IPS DF 6.9 (cell line): ENCODE measurements at regions not wholly inside any gene's neighbourhood (a gene's known extent, or its start where the extent isn't known, plus 50 kb on each side); places are given as distances from the start of the nearest gene placed in this dataset.

Source experiments
- DNase-seq: peaks from one replicate; pipeline ENCODE4 v3.0.0-alpha.2; 2013; ENCODE audit warnings: low read depth, low spot score
- H3K27ac ChIP-seq: one replicate; pipeline ENCODE4 v1.5.1; 2013; ENCODE audit warnings: low read length, control low read depth
- H3K27me3 ChIP-seq: 2 replicates; pipeline ENCODE4 v1.6.1; 2013; ENCODE audit warnings: mild to moderate bottlenecking, low read length; ENCODE audit not compliant: control insufficient read depth, insufficient read depth
- H3K36me3 ChIP-seq: 2 replicates; pipeline ENCODE4 v1.6.1; 2013; ENCODE audit warnings: low read length; ENCODE audit not compliant: control insufficient read depth, insufficient read depth
- H3K4me1 ChIP-seq: 2 replicates; pipeline ENCODE4 v1.6.1; 2013; ENCODE audit warnings: low read length; ENCODE audit not compliant: control insufficient read depth, insufficient read depth
- H3K4me3 ChIP-seq: 2 replicates; pipeline ENCODE4 v1.5.1; 2013; ENCODE audit warnings: mild to moderate bottlenecking, low read length
- H3K9me3 ChIP-seq: 2 replicates; pipeline ENCODE4 v1.6.1; 2013; ENCODE audit warnings: low read length, inconsistent platforms; ENCODE audit not compliant: control insufficient read depth, insufficient read depth
- WGBS: extraction: QIAGEN DNeasy Blood & Tissue Kit; methylation state at CpG from one replicate; pipeline ENCODE4 v1.1.7; 2013; ENCODE audit warnings: mixed read lengths, missing lambda C conversion rate; ENCODE audit not compliant: insufficient read length, insufficient coverage; 5-methylcytosine and 5-hydroxymethylcytosine counted together

DNA sequence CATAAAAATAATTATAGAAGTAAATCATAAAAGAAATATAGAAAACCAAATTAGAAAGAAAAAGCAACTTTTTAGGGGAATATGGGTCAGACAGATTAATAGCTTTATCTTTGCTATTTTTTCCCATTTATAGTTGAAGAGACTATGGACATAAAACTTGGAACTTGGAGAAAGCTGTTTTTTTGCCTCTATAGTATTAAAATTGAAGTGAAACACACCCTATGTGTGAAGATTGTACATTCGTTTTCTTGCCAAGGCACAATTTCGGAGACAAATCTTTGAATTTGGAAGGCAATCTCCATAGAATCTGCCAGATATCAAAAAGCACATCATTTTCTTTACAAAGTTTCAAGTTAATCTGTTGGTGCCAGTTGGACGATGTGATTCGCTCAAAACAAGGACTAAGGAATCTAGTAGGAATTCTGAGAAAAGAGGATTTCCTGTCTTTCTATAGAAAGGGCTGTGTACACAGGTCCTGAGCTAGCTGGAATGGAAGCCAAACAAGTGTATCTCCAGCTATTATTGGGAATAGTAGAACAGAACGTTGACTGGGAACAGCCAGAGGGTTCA is 156.3 kb downstream of the SLC7A11 start:
- no peaks in the 10 kb centered on the region for H3K9me3 ChIP-seq
- H3K27me3 ChIP-seq, result no peaks in the 10 kb centered on the region
- no peak overlapping the region for H3K4me3 ChIP-seq
- no peaks in the 10 kb centered on the region for H3K36me3 ChIP-seq
- DNase-seq, result no peak
- H3K27ac ChIP-seq, result no peak overlapping the region
- WGBS, result no CpG with 5 or more reads among the region's 5 CpGs
- no peaks in the 10 kb centered on the region for H3K4me1 ChIP-seq

DNA sequence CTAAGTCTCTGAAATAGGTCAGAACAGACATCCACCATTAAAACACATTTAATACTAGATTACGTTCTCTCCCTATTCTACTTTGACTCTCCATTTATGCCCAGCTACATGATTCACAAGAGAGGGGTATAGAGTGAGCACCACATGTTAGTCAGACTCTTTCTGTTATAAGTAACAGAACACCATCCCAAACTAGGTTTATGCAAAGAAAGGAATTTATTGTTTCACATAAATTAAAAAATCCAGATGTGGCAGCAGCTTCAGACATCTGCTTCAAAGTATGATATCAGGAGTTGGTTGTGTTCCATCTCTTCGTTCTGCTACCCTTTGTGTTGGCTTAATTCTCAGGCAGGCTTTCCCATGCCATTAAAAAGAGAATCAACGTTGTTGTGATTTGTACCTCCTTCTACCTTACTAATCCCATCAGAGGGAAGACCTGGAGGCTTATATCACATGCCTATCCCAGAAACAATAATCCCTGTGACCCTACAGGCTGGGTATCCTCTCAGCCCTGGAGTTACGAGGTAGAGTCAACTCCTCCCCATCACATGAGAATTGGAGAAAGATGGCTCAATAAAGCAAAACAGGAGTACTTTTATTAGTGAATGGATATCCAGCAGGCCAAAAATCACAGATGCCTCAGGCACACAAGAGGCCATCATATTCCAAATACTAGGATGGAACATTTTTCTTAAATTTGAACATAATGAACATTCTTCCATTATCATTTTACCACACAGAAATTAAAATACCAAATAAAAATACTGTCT is 163.2 kb downstream of the SLC7A11 start:
- H3K4me1 ChIP-seq, result no peaks in the 10 kb centered on the region
- no peaks in the 10 kb centered on the region for H3K9me3 ChIP-seq
- no peaks in the 10 kb centered on the region for H3K36me3 ChIP-seq
- no peaks in the 10 kb centered on the region for H3K27me3 ChIP-seq
- no peak overlapping the region for H3K27ac ChIP-seq
- WGBS, result no CpG with 5 or more reads among the region's 4 CpGs
- no peak for DNase-seq
- no peak overlapping the region for H3K4me3 ChIP-seq

DNA sequence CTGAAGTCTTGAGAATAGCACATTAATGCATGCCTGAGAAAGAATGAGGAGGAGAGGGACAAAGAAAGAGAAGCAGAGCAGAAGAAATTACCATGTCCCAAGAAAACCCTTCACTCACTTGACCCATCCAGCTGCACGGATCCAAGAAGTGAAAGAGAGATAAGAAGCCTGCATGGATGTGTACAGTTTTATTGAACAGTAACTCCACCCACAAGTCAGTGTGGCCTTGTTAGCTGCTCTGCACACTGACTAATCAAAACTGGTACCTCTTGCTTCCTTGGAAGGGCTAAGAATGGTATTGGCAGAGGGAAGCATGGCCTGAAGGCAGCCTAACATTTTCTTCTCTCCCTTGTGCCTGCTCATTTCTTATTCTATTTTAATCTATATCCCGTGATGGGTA is 163.9 kb downstream of the SLC7A11 start:
- WGBS, result no CpG with 5 or more reads among the region's 2 CpGs
- Histone ChIP-seq H3K36me3 (no peaks in the 10 kb centered on the region), H3K9me3 (no peaks in the 10 kb centered on the region), H3K4me3 (no peak overlapping the region), H3K4me1 (no peaks in the 10 kb centered on the region), H3K27me3 (no peaks in the 10 kb centered on the region), H3K27ac (no peak overlapping the region)
- DNase-seq, result no peak

DNA sequence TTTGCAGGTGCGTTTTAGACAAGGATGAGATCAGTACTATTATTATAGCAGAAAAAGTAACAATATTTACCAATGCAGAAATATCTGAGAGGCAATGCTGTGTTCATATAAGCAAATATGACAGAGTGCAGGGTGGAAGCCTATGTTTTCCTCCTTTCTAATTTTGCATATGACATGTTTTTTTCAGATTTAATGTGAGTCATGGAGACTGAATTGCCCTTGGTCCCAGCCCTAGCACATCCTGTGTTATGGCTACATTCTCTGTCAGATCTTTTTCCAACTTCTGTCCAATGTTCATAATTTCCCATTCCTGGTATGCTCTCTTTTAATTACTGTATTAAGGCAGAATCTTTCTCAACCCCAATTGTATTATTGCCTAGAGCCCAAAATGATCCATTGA is 165.6 kb downstream of the SLC7A11 start:
- DNase-seq, result no peak
- Histone ChIP-seq H3K9me3 (no peaks in the 10 kb centered on the region), H3K27me3 (no peaks in the 10 kb centered on the region), H3K27ac (no peak overlapping the region), H3K36me3 (no peaks in the 10 kb centered on the region), H3K4me1 (no peaks in the 10 kb centered on the region), H3K4me3 (no peak overlapping the region)
- WGBS, result no CpG with 5 or more reads among the region's 1 CpG

DNA sequence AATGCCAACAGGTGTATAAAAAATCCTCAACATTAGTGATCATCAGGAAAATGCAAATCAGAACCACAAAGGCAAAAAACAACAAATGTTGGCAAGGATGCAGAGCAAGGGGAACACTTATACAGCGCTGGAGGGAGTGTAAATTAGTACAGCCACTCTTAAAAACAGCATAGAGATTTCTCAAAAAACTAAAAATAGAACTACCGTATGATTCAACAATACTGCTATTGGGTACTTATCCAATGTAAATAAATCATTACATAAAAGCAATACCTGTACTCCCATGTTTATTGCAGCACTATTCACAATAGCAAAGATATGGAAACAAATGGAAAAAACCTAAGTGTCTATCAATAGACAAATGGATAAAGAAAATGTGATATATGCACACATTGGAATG is 171.3 kb downstream of the SLC7A11 start:
- Histone ChIP-seq H3K9me3 (no peaks in the 10 kb centered on the region), H3K27me3 (no peaks in the 10 kb centered on the region), H3K4me1 (no peaks in the 10 kb centered on the region), H3K4me3 (no peak overlapping the region), H3K27ac (no peak overlapping the region), H3K36me3 (no peaks in the 10 kb centered on the region)
- DNase-seq, result no peak
- no CpG with 5 or more reads among the region's 2 CpGs for WGBS

DNA sequence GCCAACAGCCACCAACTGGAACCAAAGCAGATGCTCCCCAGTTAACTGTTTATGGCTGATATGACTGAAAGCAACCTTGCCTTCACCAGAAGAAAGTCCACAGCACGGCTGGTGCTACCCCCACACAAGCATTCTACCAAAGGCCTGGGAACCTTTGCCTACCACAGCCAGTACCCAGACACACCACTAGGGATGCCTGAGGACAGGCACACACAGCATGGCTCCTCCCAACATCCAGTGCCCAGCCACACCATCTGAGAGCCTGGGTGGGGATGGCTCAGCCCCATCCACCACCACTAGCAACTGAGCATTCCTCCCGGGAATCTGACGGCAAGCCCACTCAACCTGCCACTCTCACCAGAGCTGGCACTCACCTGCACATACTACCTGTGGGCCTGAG is 178.6 kb downstream of the SLC7A11 start:
- Histone ChIP-seq H3K27me3 (no peaks in the 10 kb centered on the region), H3K4me1 (no peaks in the 10 kb centered on the region), H3K27ac (no peak overlapping the region), H3K36me3 (no peaks in the 10 kb centered on the region), H3K9me3 (no peaks in the 10 kb centered on the region), H3K4me3 (no peak overlapping the region)
- no peak for DNase-seq
- no CpG with 5 or more reads among the region's 3 CpGs for WGBS

DNA sequence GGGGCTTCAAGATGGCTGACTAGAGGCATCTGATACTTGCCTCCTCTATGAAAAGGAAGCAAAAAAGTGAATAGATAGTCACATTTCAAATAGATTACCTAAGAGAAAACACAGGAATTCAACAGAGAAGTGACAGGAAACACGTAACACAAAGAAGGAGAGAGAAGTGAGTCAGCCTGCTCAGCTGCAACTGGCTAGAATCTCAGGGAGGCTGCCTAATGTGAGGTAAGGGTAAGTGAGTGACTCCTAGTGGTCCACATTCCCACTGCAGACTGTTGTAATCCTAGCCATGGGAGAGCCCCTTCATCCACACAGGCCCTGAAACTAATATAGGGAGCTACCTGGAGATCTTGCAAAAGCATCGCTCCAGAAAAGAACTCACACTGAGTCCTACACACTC is 179.2 kb downstream of the SLC7A11 start:
- Histone ChIP-seq H3K27me3 (no peaks in the 10 kb centered on the region), H3K27ac (no peak overlapping the region), H3K4me3 (no peak overlapping the region), H3K36me3 (no peaks in the 10 kb centered on the region), H3K4me1 (no peaks in the 10 kb centered on the region), H3K9me3 (no peaks in the 10 kb centered on the region)
- WGBS, result no CpG with 5 or more reads among the region's 2 CpGs
- DNase-seq, result no peak

DNA sequence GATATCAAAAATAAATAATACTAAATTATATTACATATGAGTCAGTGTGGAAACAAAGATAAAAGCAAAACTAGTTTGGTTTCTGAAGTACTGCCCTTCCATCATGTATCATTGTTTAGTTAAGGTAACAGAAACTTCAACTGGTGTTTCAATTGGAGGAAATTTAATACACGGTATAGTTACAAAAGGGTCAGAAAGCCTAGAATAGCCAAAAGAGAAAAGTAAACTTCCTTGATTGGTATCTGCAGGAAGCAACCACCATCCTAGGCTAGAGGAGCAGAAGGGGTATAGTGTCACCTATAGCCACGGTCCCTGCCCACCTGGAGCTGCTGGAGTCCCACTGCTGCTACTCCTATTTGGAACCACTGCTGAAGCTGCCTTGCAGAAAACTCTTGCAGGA is 185.6 kb downstream of the SLC7A11 start:
- no peak overlapping the region for H3K27ac ChIP-seq

DNA sequence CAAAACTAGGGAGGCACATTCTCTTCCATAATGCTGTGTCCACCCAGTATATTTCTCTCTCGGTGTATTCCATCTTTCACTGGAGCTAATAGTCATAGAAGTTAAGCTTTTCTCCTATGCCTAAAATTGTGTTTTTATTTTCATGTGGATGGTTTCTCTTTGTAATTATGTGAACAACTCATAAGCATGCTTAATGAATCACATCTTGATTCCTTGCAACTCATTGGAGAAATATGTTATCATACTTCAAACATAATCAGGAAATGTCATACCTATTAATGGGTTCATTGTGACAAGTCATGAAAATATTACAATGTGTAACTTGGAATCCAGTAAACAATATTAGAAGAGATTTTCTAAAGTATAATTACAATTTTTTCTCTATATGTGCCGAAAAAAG is 186.3 kb downstream of the SLC7A11 start:
- no peaks in the 10 kb centered on the region for H3K4me1 ChIP-seq
- no peaks in the 10 kb centered on the region for H3K27me3 ChIP-seq
- no peak overlapping the region for H3K27ac ChIP-seq
- no peak for DNase-seq
- no peaks in the 10 kb centered on the region for H3K36me3 ChIP-seq
- H3K9me3 ChIP-seq, result no peaks in the 10 kb centered on the region
- no CpG with 5 or more reads among the region's 2 CpGs for WGBS
- H3K4me3 ChIP-seq, result no peak overlapping the region

More for the DNA sequence above, 185.6 kb downstream of the SLC7A11 start:
- WGBS, result no CpG with 5 or more reads among the region's 2 CpGs
- Histone ChIP-seq H3K4me3 (no peak overlapping the region), H3K36me3 (no peaks in the 10 kb centered on the region), H3K4me1 (no peaks in the 10 kb centered on the region), H3K27me3 (no peaks in the 10 kb centered on the region), H3K9me3 (no peaks in the 10 kb centered on the region)
- DNase-seq, result no peak

DNA sequence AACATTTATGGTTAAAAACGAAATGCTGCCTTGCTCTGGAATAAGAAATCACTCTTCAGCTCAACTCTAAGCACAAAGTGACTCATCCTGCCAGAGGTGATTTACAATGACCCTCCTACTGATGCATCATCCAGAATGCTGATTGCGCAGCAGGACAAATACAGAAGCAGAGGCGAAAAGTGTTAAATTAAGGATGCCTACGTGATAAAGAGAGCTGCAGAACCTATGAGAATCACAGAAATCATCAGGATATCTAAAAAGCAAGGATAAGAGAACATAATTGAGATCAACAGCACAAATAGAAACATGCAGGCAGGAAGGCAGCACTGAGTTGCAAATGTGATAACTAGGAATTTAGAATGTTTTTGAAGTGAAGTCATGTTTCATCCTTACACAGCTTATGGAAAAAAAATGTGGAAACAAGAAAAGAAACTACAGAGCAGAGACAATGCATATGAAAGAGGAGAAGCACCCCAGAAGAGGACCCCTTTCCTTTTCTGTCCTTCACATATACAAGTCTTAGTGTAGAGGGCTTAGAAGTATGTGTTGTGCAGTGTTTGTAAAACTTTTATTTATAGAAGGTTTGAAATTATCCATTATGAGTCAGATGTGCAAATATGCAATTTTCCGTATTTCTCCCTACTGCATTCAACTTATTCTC is 188.4 kb downstream of the SLC7A11 start:
- Histone ChIP-seq H3K4me3 (no peak overlapping the region), H3K4me1 (no peaks in the 10 kb centered on the region), H3K9me3 (no peaks in the 10 kb centered on the region), H3K27me3 (no peaks in the 10 kb centered on the region), H3K27ac (no peak overlapping the region), H3K36me3 (no peaks in the 10 kb centered on the region)
- WGBS, result no CpG with 5 or more reads among the region's 5 CpGs
- DNase-seq, result no peak
